ENCODE measurements at regions not wholly inside any gene's neighbourhood (a gene's known extent, or its start where the extent isn't known, plus 50 kb on each side); places are given as distances from the start of the nearest gene placed in this dataset.

DNA sequence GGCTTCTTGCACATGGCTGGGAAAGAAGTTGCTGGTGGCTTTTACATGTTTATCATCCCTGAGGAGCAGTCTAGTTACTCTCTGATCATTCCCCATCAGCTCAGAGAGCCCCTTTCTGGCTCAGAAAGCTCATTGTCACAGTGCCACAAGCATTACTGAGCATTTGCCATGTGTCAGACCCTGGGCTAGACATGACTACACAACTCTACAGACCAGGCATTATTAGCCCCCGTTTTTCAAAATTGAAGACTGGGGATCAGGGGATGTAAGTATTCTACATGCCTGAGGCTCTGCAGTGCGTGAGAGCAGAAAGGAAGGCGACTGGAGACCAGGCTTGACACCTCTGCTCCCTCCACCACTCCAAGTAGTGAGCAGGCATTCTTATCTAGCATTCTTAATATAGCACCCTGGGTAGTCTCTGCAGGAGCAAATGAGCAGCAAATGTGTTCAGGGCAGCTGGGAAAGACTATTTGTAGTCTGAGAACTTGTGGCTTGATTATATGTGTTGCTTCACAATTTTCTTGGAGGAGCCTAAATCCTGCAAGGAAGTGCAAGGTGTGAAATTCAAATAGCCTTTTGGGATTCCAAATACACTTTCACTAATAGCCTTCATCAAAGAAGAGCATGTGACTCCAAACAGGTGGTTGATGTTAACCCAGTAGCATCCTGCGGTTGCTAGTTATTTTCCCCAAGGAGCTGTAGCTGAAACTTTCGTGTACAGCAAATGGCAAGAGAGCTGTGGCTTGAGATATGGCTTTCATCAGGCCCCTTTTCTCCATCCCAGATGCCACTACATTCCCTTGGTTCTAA lies 143.2 kb downstream of the DDX1 start:
- DNase-seq (ENCODE audit: low read depth) = no peak

- DNase-seq (ENCODE audit: low read depth) = no peak
Measured at GRCh38 chr2:15735484-15736326, 144.0 kb downstream of the DDX1 start.

DNA sequence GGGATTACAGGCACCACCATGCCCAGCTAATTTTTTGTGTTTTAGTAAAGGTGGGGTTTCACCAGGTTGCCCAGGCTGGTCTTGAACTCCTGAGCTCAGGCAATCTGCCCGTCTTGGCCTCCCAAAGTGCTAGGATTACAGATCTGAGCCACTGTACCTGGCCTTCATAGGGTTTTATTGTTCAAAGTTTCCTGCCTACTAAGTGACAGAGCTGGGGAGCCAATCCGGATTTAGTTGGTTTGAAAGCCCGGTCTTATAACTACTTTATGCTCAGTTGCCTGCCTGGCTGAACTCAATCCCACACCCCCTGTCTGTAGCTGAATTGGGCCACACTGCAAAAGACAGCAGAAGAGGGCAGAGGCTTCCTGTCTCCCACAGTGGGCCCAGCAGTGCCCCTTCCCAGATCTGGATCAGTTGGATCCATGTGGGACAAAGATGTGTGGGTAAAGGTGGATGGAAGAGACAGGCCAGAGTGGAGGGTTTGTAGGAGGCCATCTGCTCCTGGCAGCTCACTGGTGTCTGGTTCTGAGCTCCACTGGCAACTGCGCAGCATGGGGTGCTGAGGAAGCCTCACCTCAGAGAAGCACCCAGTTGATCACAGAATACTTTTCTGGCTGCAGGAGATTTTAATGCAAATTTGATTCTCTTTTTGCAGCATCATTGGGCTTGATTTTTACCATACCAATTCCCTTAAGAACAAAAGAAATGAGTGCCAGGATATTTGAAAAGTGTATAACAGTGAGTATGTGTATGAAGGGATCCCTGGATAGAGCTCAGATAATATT lies 144.9 kb downstream of the DDX1 start:
- no peak for DNase-seq (ENCODE audit: low read depth)

DNA sequence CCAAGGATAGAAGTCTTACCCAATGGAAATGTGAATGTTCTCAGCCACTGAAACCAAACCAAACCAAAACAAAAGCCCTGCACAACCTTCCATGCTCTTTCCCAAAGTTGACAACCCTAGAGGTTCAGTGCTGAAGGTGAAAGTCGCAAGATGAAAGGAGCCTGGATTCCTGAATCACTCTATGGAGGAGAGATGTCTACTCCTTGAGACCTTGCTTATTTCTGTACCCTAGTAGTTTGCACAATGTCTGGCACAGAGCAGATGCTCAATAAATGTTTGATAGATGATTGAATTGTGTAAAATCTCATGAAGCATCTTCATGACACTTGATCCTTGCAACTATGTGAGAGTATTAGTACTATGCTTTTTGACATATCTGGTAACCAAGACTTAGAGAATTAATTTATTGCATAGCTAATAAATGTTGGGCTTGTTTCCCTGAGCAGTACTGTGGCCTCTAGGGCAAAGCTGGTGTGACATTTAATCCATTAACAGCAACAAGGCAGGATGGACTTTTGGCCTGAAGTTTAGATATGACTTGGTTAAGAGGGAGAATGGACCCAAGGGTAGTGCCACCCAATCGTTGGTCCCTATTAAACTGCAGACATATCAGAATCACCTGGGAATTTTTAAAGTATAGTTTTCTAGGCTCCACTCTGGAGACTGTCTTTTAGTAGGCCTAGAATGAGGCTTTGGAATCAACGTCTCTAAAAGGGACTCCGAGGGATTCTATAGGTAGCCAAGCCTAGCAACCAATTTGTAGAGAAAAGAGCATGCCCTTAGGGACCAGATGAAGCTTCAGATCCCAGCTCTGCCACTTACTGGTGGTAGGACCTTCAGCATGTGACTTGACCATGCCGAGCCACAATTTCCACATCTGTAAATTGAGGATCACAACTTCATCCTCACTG lies 145.9 kb downstream of the DDX1 start:
- DNase-seq (ENCODE audit: low read depth) = no peak

GRCh38 chr2:15738225-15738546 lies 146.5 kb downstream of the DDX1 start:
- no peak for DNase-seq (ENCODE audit: low read depth)

DNA sequence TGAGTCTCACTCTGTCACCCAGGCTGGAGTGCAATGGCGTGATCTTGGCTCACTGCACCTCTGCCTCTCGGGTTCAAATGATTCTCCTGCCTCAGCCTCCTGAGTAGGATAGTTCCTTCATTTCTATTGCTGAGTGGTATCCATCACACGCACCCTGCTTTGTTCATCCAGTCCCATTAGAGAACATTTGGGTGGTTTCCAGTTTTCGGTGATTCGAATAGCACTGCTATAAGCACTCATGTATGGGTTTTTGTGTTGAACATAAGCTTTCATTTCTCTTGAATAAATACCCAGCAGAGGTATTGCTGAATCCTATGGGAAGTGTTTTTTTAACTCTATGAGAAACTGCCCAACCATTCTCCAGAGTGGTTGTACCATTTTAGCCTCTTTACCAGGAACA lies 147.3 kb downstream of the DDX1 start:
- no peak for DNase-seq (ENCODE audit: low read depth)

GRCh38 chr2:15744820-15745219 lies 153.2 kb downstream of the DDX1 start:
- DNase-seq (ENCODE audit: low read depth) = no peak

- no peak for DNase-seq (ENCODE audit: low read depth)
Measured at GRCh38 chr2:15745350-15745749, 153.7 kb downstream of the DDX1 start.

DNA sequence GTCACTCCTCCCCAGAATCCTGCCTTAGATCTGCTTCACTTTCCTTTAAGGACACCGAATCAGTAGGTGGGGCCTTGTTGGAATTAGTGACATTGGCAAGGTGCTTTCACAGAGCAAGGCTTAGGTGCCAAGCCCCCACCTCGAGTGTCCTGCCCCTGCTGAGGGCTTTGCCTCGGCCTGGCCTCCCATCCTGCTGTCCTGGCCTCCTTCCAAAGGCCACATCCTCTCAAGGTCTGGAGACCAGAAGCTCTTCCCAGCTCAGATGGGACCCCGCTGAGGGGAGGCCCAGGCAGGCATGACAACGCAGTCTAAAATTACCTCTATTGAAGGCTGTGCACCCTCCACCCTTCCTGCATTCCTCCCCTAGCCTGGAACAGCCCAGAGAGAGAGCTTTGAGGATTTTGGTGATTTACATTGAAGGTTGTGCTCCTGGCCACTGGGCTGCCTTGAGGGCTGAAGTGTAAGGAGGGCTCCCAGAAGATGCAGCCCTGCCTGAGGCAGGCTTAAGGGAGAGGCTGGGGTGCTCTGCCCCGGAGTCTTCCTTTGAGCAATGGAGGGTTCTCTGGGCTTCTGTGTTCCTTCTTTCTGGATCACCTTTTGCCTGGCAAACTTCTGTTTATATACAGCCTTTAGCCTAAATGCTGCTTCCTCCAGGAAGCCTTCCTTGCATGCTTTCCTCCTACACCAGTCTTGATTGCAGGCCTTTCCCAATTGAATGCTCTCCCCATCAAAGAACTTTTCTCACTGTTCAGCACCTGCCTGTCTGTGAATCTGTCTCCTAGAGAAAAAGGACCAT lies 154.4 kb downstream of the DDX1 start:
- no peak for DNase-seq (ENCODE audit: low read depth)

DNA sequence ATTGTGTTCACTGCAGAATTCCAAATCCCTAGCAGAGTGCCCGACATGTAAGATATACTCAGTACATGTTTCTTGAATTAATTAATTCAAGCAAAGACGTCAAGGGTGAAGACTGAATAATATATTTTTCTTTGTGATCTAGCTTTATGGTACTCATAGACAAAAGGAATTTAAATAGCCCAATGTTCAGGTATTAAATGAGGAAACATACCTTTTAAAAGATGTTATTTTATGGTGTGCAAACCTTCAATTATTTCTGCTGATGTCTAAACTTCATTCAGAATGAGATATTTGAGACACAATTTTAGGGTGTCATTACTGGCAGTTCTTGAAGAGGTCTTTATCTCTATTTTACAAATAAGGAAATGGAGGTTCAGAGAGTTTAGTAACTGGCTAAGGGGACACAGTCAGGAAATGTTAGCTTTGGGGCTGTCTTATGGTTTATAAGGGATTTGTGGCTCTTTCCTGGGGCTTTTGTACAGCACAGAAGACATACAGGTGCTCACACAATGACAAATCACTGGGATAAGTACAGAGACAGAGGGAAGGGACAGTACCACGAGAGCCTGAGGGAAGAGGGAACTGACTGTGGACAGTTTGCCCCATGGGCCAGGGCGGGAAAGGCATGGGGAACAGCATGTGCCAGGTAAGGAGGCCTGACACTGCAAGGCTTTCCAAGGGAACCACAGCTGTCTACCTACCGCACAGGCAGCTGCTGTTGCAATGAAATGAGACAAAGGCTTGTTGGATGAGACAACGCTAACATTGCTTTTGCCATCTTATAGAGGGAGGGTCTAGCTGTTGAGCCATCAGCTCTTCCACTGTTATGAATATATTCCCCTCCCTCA lies 155.3 kb downstream of the DDX1 start:
- DNase-seq (ENCODE audit: low read depth) = no peak

DNA sequence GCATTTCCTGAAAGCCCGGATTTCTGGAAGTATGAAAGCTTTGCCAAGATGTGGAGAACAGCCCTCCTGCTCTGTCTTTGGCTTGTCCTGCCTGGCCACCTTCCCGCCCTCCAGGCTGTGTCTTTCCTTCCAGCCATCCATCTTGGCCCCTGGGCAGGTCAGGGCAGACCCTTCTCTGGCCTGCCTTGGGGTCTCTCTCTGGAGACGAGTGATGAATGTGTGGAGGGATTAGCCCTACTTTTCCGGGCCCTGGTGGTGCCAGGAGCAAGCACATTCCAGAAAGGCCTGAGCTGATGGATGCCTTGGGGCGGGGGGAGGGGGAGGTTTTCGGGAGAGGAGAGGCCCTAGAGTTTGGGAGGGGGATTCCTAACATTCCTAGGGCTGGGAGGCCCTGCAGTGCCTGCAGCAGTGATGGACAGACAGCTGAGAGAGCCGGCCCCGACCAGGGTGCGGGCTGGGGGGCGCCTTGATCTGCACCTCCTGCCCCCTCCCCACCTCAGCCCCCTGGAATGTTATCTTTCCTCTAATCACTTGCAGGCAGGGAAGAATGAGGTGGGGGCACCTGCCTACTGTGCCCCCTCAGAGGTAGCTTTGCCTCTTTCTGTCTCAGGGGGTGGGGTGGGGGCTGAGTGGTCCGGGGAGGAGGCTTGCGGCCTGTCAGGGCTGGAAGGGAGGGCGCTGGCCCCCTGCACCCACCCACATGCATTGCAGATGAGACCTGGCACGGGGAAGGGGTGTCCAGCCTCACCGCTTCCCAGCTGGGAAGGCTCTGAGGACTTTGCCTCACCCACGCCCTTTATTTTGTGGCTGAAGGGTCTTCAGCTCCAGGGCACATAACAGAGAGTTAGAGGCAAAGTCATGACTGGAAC lies 156.2 kb downstream of the DDX1 start:
- no peak for DNase-seq (ENCODE audit: low read depth)

DNA sequence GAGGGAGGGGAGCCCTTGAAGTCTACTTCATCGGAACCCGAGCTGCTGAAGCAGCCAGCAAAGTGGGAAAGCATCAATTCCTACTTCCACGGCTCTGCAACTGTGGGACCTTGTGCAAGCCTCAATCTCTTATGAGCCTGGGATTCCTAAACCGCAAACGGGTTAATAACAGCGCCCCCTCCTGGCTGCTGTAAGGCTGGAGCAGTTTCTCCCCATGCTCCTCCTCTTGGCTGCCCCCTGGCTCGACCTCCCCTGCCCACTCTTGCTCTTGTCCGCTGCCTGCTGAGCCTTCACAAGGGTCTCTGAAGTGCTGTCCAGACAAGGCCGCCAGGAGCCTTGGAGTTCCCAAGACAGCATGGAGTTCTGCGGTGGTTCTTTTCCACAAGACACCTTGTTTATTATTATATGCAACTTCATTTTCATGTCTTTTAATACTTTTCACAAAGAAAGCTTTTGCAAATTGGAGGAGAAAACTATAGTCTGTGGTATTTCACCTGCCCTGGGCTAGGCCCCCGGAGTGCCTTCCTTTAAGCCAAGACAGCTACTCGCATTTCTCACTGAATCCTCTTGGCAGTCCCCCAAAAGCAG lies 157.2 kb downstream of the DDX1 start:
- DNase-seq (ENCODE audit: low read depth) = no peak

DNA sequence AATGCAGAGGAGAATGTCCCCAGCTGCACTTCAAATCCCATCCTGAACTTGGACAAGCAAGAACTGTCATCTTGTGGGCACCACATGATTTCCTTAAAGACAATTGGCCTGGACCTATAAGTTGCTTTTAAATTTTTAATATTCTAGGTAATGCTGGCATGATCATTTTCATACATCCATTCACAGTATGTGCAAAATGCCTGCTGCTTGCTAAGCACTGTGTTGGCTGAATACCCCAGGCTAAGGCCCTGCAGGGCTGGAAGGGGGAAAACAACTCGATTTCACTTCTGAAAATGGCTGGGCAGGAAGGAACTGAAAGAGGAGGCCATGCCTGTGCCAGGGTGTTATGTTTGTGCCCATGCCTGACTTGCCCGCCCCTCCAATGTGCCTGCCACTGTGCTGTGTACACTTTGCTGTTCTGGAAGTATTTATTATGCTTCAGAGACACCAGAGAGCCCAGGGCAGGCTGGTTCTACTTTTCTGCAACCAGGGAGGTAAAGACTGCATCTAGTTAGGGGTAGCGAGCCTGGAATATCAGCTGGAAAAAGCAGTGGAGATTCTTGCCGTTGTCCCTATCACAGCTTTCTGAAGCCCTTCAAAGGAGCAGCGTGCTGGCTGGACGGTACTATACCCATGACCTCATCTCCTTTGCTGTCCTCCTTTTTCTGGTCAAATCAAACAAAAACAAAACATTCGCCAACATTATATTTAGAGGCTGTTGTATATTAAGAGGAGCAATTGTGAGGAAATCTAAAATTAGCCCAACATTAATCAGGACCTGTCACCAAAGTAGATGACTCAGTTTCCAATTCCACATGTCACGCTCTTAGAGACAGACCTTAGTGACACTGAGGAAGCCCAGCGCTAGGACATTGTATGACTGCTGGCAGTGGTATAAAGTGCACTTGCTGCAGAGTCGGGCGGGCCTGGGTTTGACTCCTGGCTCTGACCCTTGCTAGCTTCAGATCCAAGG lies 158.1 kb downstream of the DDX1 start:
- no peak for DNase-seq (ENCODE audit: low read depth)

DNA sequence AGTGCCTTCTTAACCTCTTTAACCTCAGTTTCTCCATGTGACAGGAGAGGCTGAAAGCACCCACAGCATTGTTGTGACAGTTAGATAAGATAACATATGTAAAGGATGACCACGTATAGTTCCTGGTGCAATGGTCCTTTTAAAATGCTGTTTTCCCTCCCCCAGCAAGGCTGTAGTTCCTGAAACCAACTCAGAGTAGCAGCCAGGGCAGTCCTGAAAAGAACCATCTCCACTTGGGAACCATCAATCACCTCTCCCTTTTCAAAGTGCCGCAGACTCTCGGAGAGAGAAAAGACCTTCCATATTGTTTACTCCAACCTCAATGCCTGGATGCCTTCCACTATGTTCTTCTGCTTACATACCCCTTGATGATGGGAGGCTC lies 158.8 kb downstream of the DDX1 start:
- DNase-seq (ENCODE audit: low read depth) = no peak

- no peak for DNase-seq (ENCODE audit: low read depth)
Measured at GRCh38 chr2:15750822-15751329, 159.2 kb downstream of the DDX1 start.

- DNase-seq (ENCODE audit: low read depth) = no peak
Measured at GRCh38 chr2:15751477-15751876, 159.8 kb downstream of the DDX1 start.
